ENCODE measurements at regions not wholly inside any gene's neighbourhood (a gene's known extent, or its start where the extent isn't known, plus 50 kb on each side); places are given as distances from the start of the nearest gene placed in this dataset.

- TF ChIP-seq CTCF (IDR thresholded peaks at IDR 0.05) = no peak
- TF ChIP-seq POLR2A (IDR thresholded peaks at IDR 0.05) = no peak
These were observed 184.7 kb downstream of the SOX9 start for GRCh38 chr17:72305472-72305871.

Measured in Peyer's patch (tissue), 4 donors.